Fibroblast of lung (primary cell): ENCODE measurements at regions not wholly inside any gene's neighbourhood (a gene's known extent, or its start where the extent isn't known, plus 50 kb on each side); places are given as distances from the start of the nearest gene placed in this dataset.

Experiments used
- DNase-seq, 2 donors: peaks; one replicate each; pipeline versions ENCODE4 v3.0.0 to v3.0.0-alpha.2; 2010; ENCODE audit warnings: low read depth in 2 of 2
- H2AFZ ChIP-seq: 2 replicates; pipeline ENCODE4 v1.5.1; 2012; ENCODE audit warnings: low read length, control low read depth, inconsistent platforms
- H3K27ac ChIP-seq: 2 replicates; pipeline ENCODE4 v1.5.1; 2011; ENCODE audit warnings: low read length, control low read depth; ENCODE audit not compliant: insufficient read depth
- H3K27me3 ChIP-seq: 2 replicates; pipeline ENCODE4 v1.5.1; 2011; ENCODE audit warnings: mild to moderate bottlenecking, low read length; ENCODE audit not compliant: control insufficient read depth, insufficient read depth
- H3K36me3 ChIP-seq: 2 replicates; pipeline ENCODE4 v1.5.1; 2011; ENCODE audit warnings: low read length; ENCODE audit not compliant: control insufficient read depth, insufficient read depth
- H3K4me1 ChIP-seq: 2 replicates; pipeline ENCODE4 v1.5.1; 2011; ENCODE audit warnings: low read length; ENCODE audit not compliant: control insufficient read depth, insufficient read depth; ENCODE audit errors: extremely low read depth
- H3K4me2 ChIP-seq: 2 replicates; pipeline ENCODE4 v1.5.1; 2011; ENCODE audit warnings: low read length, control low read depth; ENCODE audit not compliant: insufficient read depth; ENCODE audit errors: extremely low read depth
- H3K4me3 ChIP-seq, 4 experiments: fragments of 200-600 bp in 1 of 4; sonication (generic) in 1 of 4; replicated peaks in 1 of 4; 2 replicates each; pipeline ENCODE4 v1.5.1; 2011 to 2016; ENCODE audit warnings: low read length in 4 of 4, low read depth in 3 of 4, mild to moderate bottlenecking in 3 of 4, control low read depth in 2 of 4, inconsistent platforms in 1 of 4, mixed read lengths in 1 of 4; ENCODE audit not compliant: insufficient read depth in 1 of 4; ENCODE audit errors: control extremely low read depth in 1 of 4
- H3K79me2 ChIP-seq: 2 replicates; pipeline ENCODE4 v1.5.1; 2012; ENCODE audit warnings: mild to moderate bottlenecking, low read length, inconsistent platforms; ENCODE audit not compliant: control insufficient read depth, insufficient read depth
- H3K9ac ChIP-seq: 2 replicates; pipeline ENCODE4 v1.5.1; 2011; ENCODE audit warnings: mild to moderate bottlenecking, low read length, control low read depth; ENCODE audit not compliant: insufficient read depth
- H3K9me3 ChIP-seq: 2 replicates; pipeline ENCODE4 v1.5.1; 2012; ENCODE audit warnings: low read depth, low read length; ENCODE audit not compliant: control insufficient read depth, insufficient read depth
- H4K20me1 ChIP-seq: 2 replicates; pipeline ENCODE4 v1.5.1; 2011; ENCODE audit warnings: low read length; ENCODE audit not compliant: control insufficient read depth, insufficient read depth; ENCODE audit errors: extremely low read depth
- EZH2 ChIP-seq: IDR thresholded peaks from 2 replicates; pipeline ENCODE4 v1.5.1; 2012; ENCODE audit warnings: low read length, control low read depth, mild to moderate bottlenecking; ENCODE audit errors: missing control alignments
- TF ChIP-seq, protein P1 (sequence below), 2 donors: IDR thresholded peaks in 1 of 2; conservative IDR thresholded peaks in 1 of 2; 1 replicate in 1 of 2; 2 replicates in 1 of 2; pipeline ENCODE4 v1.5.1; 2011 to 2012; ENCODE audit warnings: low read length in 2 of 2, control low read depth in 1 of 2, inconsistent platforms in 1 of 2, low read depth in 1 of 2, mild to moderate bottlenecking in 1 of 2

DNA sequence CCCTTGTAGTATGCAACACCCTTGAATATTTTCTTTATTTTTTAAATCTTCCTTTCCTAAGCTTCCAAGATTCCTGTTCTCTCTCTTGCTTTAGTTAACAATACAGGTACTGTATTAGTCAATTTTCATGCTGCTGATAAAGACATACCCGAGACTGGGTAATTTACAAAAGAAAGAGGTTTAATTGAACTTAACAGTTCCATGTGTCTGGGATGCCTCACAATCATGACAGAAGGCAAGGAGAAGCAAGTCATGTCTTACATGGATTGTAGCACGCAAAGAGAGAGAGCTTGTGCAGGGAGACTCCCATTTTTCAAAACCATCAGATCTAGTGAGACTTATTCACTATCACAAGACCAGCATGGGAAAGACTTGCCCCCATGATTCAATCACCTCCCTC lies 1024.3 kb downstream of the PCDH9 start:
- no peaks in the 10 kb centered on the region for H3K27me3 ChIP-seq
- H3K36me3 ChIP-seq: no peaks in the 10 kb centered on the region
- no peak overlapping the region for H3K27ac ChIP-seq
- H4K20me1 ChIP-seq: no peaks in the 10 kb centered on the region
- no peak overlapping the region for H3K4me2 ChIP-seq
- no peak overlapping the region for H2AFZ ChIP-seq
- no peaks in the 10 kb centered on the region for H3K9me3 ChIP-seq
- no peak overlapping the region for H3K9ac ChIP-seq
- no peak for DNase-seq
- TF ChIP-seq EZH2: no peak
- TF ChIP-seq, protein P1, sequence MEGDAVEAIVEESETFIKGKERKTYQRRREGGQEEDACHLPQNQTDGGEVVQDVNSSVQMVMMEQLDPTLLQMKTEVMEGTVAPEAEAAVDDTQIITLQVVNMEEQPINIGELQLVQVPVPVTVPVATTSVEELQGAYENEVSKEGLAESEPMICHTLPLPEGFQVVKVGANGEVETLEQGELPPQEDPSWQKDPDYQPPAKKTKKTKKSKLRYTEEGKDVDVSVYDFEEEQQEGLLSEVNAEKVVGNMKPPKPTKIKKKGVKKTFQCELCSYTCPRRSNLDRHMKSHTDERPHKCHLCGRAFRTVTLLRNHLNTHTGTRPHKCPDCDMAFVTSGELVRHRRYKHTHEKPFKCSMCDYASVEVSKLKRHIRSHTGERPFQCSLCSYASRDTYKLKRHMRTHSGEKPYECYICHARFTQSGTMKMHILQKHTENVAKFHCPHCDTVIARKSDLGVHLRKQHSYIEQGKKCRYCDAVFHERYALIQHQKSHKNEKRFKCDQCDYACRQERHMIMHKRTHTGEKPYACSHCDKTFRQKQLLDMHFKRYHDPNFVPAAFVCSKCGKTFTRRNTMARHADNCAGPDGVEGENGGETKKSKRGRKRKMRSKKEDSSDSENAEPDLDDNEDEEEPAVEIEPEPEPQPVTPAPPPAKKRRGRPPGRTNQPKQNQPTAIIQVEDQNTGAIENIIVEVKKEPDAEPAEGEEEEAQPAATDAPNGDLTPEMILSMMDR (conservative IDR thresholded peaks at IDR 0.05 in 1 of 2, IDR thresholded peaks at IDR 0.05 in 1 of 2; ENCODE audit: low read depth in 1 of 2, low read length in 2 of 2): no peak
- no peaks in the 10 kb centered on the region for H3K4me1 ChIP-seq
- no peak overlapping the region for H3K4me3 ChIP-seq
- H3K79me2 ChIP-seq: no peaks in the 10 kb centered on the region

DNA sequence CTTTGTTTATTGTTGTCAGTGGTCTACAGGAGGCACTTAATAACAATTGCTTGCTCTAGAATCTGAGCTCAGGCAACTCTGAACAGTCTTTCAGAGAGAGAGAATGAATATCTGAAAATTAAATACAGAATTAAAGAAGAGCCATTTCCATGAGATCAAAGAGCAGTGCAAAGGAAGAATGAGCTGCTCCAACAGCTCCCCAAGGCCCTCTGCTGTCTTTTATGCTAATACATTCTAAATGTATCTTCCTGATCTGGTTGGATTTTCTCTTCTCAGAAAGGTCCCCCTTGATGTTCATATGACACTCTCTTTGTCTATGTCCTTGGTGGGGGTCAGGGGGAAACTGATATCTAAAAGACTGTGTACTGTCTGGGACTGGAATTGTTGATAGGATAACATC lies 1029.6 kb downstream of the PCDH9 start:
- DNase-seq: no peak
- H3K36me3 ChIP-seq: no peaks in the 10 kb centered on the region
- H3K79me2 ChIP-seq: no peaks in the 10 kb centered on the region

DNA sequence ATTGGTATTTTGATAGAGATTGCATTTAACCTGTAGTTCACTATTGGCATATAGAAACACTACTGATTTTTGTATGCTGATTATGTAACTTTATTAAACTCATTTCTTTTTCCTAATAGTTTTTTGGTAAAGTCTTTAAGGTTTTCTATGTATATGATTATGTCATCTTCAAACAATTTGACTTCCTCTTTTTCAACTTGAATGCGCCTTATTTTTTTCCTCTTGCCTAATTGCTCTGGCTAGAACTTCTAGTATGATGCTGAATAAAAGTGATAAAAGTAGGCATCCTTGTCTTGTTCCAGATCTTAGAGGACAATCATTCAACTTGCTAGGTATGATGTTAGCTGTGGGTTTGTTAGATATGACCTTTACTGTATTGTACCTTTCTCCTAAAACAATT lies 1034.9 kb downstream of the PCDH9 start:
- no peak overlapping the region for H3K27ac ChIP-seq
- no peak overlapping the region for H3K9ac ChIP-seq
- H3K9me3 ChIP-seq: no peaks in the 10 kb centered on the region
- TF ChIP-seq, protein P1 (conservative IDR thresholded peaks at IDR 0.05 in 1 of 2, IDR thresholded peaks at IDR 0.05 in 1 of 2; ENCODE audit: low read depth in 1 of 2, low read length in 2 of 2): no peak
- TF ChIP-seq EZH2: no peak
- H3K36me3 ChIP-seq: no peaks in the 10 kb centered on the region
- H4K20me1 ChIP-seq: no peaks in the 10 kb centered on the region
- no peak overlapping the region for H3K4me3 ChIP-seq
- no peaks in the 10 kb centered on the region for H3K4me1 ChIP-seq
- no peaks in the 10 kb centered on the region for H3K27me3 ChIP-seq
- H2AFZ ChIP-seq: no peak overlapping the region
- DNase-seq: no peak
- no peaks in the 10 kb centered on the region for H3K79me2 ChIP-seq
- no peak overlapping the region for H3K4me2 ChIP-seq

More for the DNA sequence above, 1029.6 kb downstream of the PCDH9 start:
- H3K4me2 ChIP-seq: no peak overlapping the region
- no peaks in the 10 kb centered on the region for H4K20me1 ChIP-seq
- no peaks in the 10 kb centered on the region for H3K9me3 ChIP-seq
- H3K27ac ChIP-seq: no peak overlapping the region
- no peak overlapping the region for H2AFZ ChIP-seq
- TF ChIP-seq EZH2: no peak
- TF ChIP-seq, protein P1 (conservative IDR thresholded peaks at IDR 0.05 in 1 of 2, IDR thresholded peaks at IDR 0.05 in 1 of 2; ENCODE audit: low read depth in 1 of 2, low read length in 2 of 2): no peak
- H3K9ac ChIP-seq: no peak overlapping the region
- no peak overlapping the region for H3K4me3 ChIP-seq
- H3K4me1 ChIP-seq: no peaks in the 10 kb centered on the region
- H3K27me3 ChIP-seq: no peaks in the 10 kb centered on the region
